Gastrocnemius medialis (tissue), 4 donors: ENCODE measurements at regions not wholly inside any gene's neighbourhood (a gene's known extent, or its start where the extent isn't known, plus 50 kb on each side); places are given as distances from the start of the nearest gene placed in this dataset.

Experiments used
- ATAC-seq, 2 donors: fragments of 150-250 bp; one replicate each; pipeline ENCODE4 v1.9.1; 2016
- DNase-seq, 2 donors: peaks; one replicate each; pipeline ENCODE4 v3.0.0-alpha.2; 2019
- H3K27ac ChIP-seq, 4 donors: fragments of 200-600 bp; sonication (generic); 1 replicate in 1 of 4; 2 replicates in 3 of 4; pipeline ENCODE4 v1.5.1; 2016 to 2018; ENCODE audit warnings: mild to moderate bottlenecking in 2 of 4, moderate library complexity in 1 of 4
- H3K27me3 ChIP-seq, 3 donors: fragments of 200-600 bp; sonication (generic) in 2 of 3; 1 replicate in 1 of 3; 2 replicates in 2 of 3; pipeline versions ENCODE4 v1.5.1 to v1.6.0; 2016 to 2019; ENCODE audit warnings: mild to moderate bottlenecking in 1 of 3, moderate library complexity in 1 of 3
- H3K36me3 ChIP-seq, 2 donors: fragments of 200-600 bp; sonication (generic) in 1 of 2; one replicate each; pipeline ENCODE4 v1.5.1; 2017 to 2018
- H3K4me1 ChIP-seq, 2 donors: fragments of 200-600 bp; sonication (generic) in 1 of 2; one replicate each; pipeline ENCODE4 v1.5.1; 2016 to 2017; ENCODE audit warnings: mild to moderate bottlenecking in 2 of 2
- H3K4me3 ChIP-seq, 4 donors: fragments of 200-600 bp; sonication (generic) in 3 of 4; 1 replicate in 1 of 4; 2 replicates in 3 of 4; pipeline ENCODE4 v1.5.1; 2016 to 2019; ENCODE audit warnings: mild to moderate bottlenecking in 2 of 4
- H3K9me3 ChIP-seq, 3 donors: fragments of 200-600 bp; sonication (generic) in 2 of 3; 1 replicate in 1 of 3; 2 replicates in 2 of 3; pipeline ENCODE4 v1.5.1; 2016 to 2019
- POLR2A ChIP-seq, 2 donors: fragments of 450-650 bp; IDR thresholded peaks; one replicate each; pipeline ENCODE4 v1.6.1; 2017; ENCODE audit warnings: antibody characterized with exemption in 2 of 2, mild to moderate bottlenecking in 2 of 2, moderate library complexity in 2 of 2
- in situ Hi-C, 4 donors: fragments of 200-750 bp; cut with MboI; loops; one replicate each; pipeline versions ENCODE4 v1.15.0 to v1.8.0; 2017; ENCODE audit warnings: low sequenced_read_pairs in 4 of 4
- intact Hi-C: fragments of 100-400 bp; cut with DNase I; formaldehyde crosslinking; loops from one replicate; pipeline ENCODE4 v1.15.1; 2023; ENCODE audit warnings: low total_unique reads
- TF ChIP-seq, protein P1 (sequence below), 5 experiments: fragments of 450-650 bp in 3 of 5; fragments of 200-600 bp in 2 of 5; sonication (generic) in 2 of 5; IDR thresholded peaks in 4 of 5; conservative IDR thresholded peaks in 1 of 5; 1 replicate in 4 of 5; 2 replicates in 1 of 5; pipeline ENCODE4 v1.5.1; 2016 to 2019; ENCODE audit warnings: antibody characterized with exemption in 5 of 5, mild to moderate bottlenecking in 3 of 5, moderate library complexity in 3 of 5

DNA sequence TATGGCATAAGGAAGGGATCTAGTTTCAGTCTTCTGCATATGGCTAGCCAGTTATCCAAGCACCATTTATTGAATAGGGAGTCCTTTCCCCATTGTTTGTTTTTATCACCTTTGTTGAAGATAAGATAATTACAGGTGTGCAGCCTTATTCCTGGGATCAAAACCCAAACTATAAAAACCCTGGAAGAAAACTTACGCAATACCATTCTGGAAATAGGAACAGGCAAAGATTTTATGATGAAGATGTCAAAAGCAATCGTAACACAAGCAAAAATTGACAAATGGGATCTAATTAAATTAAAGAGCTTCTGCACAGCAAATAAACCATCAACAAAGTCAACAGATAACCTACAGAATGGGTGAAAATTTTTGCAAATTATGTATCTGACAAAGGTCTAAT is 128.5 kb upstream of the DCN start:
- H3K36me3 ChIP-seq, result no peaks in the 10 kb centered on the region
- intact Hi-C loops, result no loop called here
- no peak for TF ChIP-seq POLR2A (IDR thresholded peaks at IDR 0.05)
- TF ChIP-seq, protein P1, sequence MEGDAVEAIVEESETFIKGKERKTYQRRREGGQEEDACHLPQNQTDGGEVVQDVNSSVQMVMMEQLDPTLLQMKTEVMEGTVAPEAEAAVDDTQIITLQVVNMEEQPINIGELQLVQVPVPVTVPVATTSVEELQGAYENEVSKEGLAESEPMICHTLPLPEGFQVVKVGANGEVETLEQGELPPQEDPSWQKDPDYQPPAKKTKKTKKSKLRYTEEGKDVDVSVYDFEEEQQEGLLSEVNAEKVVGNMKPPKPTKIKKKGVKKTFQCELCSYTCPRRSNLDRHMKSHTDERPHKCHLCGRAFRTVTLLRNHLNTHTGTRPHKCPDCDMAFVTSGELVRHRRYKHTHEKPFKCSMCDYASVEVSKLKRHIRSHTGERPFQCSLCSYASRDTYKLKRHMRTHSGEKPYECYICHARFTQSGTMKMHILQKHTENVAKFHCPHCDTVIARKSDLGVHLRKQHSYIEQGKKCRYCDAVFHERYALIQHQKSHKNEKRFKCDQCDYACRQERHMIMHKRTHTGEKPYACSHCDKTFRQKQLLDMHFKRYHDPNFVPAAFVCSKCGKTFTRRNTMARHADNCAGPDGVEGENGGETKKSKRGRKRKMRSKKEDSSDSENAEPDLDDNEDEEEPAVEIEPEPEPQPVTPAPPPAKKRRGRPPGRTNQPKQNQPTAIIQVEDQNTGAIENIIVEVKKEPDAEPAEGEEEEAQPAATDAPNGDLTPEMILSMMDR (IDR thresholded peaks at IDR 0.05 in 4 of 5, conservative IDR thresholded peaks at IDR 0.05 in 1 of 5), result no peak
- no peaks in the 10 kb centered on the region for H3K9me3 ChIP-seq
- H3K4me1 ChIP-seq, result no peaks in the 10 kb centered on the region
- H3K4me3 ChIP-seq, result no peak overlapping the region
- in situ Hi-C loops, result no loop called here
- no peak for ATAC-seq
- DNase-seq, result no peak
- no peak overlapping the region for H3K27ac ChIP-seq
- no peaks in the 10 kb centered on the region for H3K27me3 ChIP-seq

DNA sequence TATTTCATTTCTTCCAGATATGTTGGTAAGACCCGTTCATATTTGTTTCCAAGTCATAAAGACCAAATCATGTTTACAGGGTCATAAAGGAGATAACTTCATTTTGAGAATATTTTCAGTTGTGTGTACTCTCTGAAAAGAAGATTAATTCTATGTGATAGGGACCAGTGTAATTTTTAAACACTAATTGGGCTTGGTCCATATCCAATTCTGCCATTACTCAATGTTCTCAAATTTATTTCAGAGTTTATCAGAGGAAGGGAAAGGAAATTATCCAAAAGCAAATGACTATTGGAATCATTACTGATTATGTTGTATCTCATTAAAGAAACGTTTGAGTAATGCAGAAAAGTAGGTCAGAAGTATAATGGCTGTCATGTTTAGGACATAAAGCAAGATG is 126.8 kb upstream of the DCN start:
- Histone ChIP-seq H3K9me3 (no peaks in the 10 kb centered on the region), H3K27me3 (no peaks in the 10 kb centered on the region), H3K27ac (no peak overlapping the region), H3K4me3 (no peak overlapping the region), H3K36me3 (no peaks in the 10 kb centered on the region), H3K4me1 (no peaks in the 10 kb centered on the region)
- in situ Hi-C loops, result no loop called here
- no peak for DNase-seq
- no peak for ATAC-seq
- intact Hi-C loops, result no loop called here
- TF ChIP-seq POLR2A (IDR thresholded peaks at IDR 0.05), result no peak
- TF ChIP-seq, protein P1 (IDR thresholded peaks at IDR 0.05 in 4 of 5, conservative IDR thresholded peaks at IDR 0.05 in 1 of 5), result no peak

DNA sequence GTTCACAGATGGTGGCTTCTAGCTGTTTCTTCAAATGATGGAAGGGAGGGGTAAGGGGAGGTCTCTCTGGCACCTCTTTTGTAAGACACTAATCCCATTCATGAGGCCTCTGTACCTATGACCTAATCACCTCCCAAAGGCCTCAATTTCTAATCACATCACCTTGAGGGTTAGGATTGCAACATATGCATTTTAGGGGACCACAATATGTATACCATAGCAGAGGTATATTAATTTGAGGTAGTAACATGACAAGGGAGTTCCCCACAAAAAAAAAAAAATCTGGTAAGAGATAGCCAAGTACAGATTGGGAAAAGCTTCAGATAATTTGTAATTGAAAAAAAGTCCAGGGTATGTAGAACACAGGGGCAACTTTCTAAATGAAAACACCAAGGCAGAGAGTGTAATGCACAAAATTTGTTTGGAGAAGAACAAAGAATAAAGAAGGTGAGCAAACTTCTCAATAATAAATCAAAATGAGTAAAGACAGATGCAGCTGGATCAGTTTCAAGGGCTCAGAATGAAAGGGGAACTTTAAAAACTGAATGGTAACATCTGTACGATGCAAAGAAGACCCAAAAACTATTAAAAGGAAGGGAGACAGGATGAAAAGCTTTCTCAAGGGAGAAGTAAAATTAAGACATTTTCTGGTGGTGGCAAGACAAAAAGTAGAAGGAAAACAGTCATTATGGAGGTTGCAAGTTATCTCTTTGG is 125.5 kb upstream of the DCN start:
- Histone ChIP-seq H3K4me1 (no peaks in the 10 kb centered on the region), H3K27me3 (no peaks in the 10 kb centered on the region), H3K27ac (no peak overlapping the region), H3K36me3 (no peaks in the 10 kb centered on the region), H3K4me3 (no peak overlapping the region), H3K9me3 (no peaks in the 10 kb centered on the region)
- ATAC-seq, result no peak
- no peak for TF ChIP-seq POLR2A (IDR thresholded peaks at IDR 0.05)
- TF ChIP-seq, protein P1 (IDR thresholded peaks at IDR 0.05 in 4 of 5, conservative IDR thresholded peaks at IDR 0.05 in 1 of 5), result no peak
- intact Hi-C loops (no loop called here), in situ Hi-C loops (no loop called here)
- no peak for DNase-seq

DNA sequence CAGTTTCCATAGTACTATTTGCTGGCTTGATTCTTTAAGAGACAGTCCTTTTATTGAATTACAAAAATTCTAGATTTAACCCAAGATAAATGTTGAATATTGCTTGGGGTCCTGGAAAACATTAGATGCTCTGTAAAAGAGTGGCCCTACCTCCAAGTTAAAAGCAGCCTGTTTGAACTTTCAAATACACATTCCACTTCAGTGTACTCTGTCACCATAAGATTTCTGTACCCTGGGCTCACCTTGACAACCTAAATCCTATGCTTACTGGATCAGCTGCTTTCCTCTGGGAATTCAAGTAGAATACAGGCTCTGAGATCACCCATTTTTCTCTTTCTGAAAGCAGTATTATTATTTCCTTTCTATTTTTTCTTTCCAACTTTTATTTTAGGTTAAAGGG is 107.7 kb upstream of the DCN start:
- Histone ChIP-seq H3K4me3 (no peak overlapping the region), H3K36me3 (no peaks in the 10 kb centered on the region), H3K4me1 (no peaks in the 10 kb centered on the region), H3K27ac (no peak overlapping the region), H3K9me3 (no peaks in the 10 kb centered on the region), H3K27me3 (no peaks in the 10 kb centered on the region)
- in situ Hi-C loops (no loop called here), intact Hi-C loops (no loop called here)
- no peak for DNase-seq
- TF ChIP-seq, protein P1 (IDR thresholded peaks at IDR 0.05 in 4 of 5, conservative IDR thresholded peaks at IDR 0.05 in 1 of 5), result no peak
- TF ChIP-seq POLR2A (IDR thresholded peaks at IDR 0.05), result no peak
- no peak for ATAC-seq

DNA sequence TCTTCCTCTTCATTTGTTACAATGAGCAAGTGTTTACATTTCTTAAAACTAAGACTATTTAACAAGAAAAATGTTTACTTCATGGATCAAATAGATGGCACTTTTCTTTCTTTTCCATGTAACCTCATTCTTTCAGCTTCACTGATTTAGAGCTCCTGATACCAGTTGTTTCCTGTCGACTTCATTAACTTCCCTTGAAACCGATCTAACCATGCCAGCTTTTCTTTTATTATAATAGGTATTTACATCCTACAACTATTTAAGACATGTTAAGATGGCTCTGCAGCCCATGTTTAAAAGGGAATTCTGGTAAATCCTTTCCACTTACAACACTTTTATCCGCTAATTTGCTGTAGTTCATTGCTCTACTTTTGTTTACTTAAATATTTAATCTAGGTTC is 107.3 kb upstream of the DCN start:
- ATAC-seq (no peak), DNase-seq (no peak)
- TF ChIP-seq, protein P1 (IDR thresholded peaks at IDR 0.05 in 4 of 5, conservative IDR thresholded peaks at IDR 0.05 in 1 of 5), result no peak
- TF ChIP-seq POLR2A (IDR thresholded peaks at IDR 0.05), result no peak
- Histone ChIP-seq H3K9me3 (no peaks in the 10 kb centered on the region), H3K4me1 (no peaks in the 10 kb centered on the region), H3K36me3 (no peaks in the 10 kb centered on the region), H3K27ac (no peak overlapping the region), H3K4me3 (no peak overlapping the region), H3K27me3 (no peaks in the 10 kb centered on the region)
- in situ Hi-C loops, result no loop called here
- intact Hi-C loops, result no loop called here
